Neutrophil (primary cell): ENCODE measurements at regions not wholly inside any gene's neighbourhood (a gene's known extent, or its start where the extent isn't known, plus 50 kb on each side); places are given as distances from the start of the nearest gene placed in this dataset.

Experiments used
- H3K27ac ChIP-seq: fragments of 200-600 bp; sonication (generic); 2 replicates; pipeline ENCODE4 v1.5.1; 2016; ENCODE audit warnings: mild to moderate bottlenecking, moderate library complexity
- H3K27me3 ChIP-seq: fragments of 200-600 bp; sonication (generic); 2 replicates; pipeline ENCODE4 v1.6.0; 2016; ENCODE audit warnings: mild to moderate bottlenecking
- H3K36me3 ChIP-seq: fragments of 200-600 bp; sonication (generic); 2 replicates; pipeline ENCODE4 v1.5.1; 2017
- H3K4me1 ChIP-seq, 2 experiments: fragments of 200-600 bp in 1 of 2; sonication (generic) in 1 of 2; 1 replicate in 1 of 2; 2 replicates in 1 of 2; pipeline versions ENCODE4 v1.5.1 to v1.6.1; 2013 to 2016; ENCODE audit warnings: low read depth in 1 of 2, low read length in 1 of 2, mild to moderate bottlenecking in 1 of 2, moderate library complexity in 1 of 2; ENCODE audit not compliant: control insufficient read depth in 1 of 2, insufficient read depth in 1 of 2
- H3K4me3 ChIP-seq, 2 experiments: fragments of 200-600 bp in 1 of 2; sonication (generic) in 1 of 2; 1 replicate in 1 of 2; 2 replicates in 1 of 2; pipeline ENCODE4 v1.5.1; 2013 to 2016; ENCODE audit warnings: low read depth in 1 of 2, low read length in 1 of 2, mild to moderate bottlenecking in 1 of 2, moderate library complexity in 1 of 2
- H3K9me3 ChIP-seq: fragments of 200-600 bp; sonication (generic); 2 replicates; pipeline ENCODE4 v1.5.1; 2016
- TF ChIP-seq, protein P1 (sequence below): fragments of 200-600 bp; sonication (generic); IDR thresholded peaks from 2 replicates; pipeline ENCODE4 v1.5.1; 2016; ENCODE audit warnings: antibody characterized with exemption

- Histone ChIP-seq H3K9me3 (no peaks in the 10 kb centered on the region), H3K4me3 (no peak overlapping the region), H3K36me3 (no peaks in the 10 kb centered on the region), H3K27ac (no peak overlapping the region), H3K27me3 (no peaks in the 10 kb centered on the region), H3K4me1 (no peaks in the 10 kb centered on the region)
- TF ChIP-seq, protein P1, sequence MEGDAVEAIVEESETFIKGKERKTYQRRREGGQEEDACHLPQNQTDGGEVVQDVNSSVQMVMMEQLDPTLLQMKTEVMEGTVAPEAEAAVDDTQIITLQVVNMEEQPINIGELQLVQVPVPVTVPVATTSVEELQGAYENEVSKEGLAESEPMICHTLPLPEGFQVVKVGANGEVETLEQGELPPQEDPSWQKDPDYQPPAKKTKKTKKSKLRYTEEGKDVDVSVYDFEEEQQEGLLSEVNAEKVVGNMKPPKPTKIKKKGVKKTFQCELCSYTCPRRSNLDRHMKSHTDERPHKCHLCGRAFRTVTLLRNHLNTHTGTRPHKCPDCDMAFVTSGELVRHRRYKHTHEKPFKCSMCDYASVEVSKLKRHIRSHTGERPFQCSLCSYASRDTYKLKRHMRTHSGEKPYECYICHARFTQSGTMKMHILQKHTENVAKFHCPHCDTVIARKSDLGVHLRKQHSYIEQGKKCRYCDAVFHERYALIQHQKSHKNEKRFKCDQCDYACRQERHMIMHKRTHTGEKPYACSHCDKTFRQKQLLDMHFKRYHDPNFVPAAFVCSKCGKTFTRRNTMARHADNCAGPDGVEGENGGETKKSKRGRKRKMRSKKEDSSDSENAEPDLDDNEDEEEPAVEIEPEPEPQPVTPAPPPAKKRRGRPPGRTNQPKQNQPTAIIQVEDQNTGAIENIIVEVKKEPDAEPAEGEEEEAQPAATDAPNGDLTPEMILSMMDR = no peak
Observed at GRCh38 chr6:54481091-54481490, 172.8 kb downstream of the TINAG start.

DNA sequence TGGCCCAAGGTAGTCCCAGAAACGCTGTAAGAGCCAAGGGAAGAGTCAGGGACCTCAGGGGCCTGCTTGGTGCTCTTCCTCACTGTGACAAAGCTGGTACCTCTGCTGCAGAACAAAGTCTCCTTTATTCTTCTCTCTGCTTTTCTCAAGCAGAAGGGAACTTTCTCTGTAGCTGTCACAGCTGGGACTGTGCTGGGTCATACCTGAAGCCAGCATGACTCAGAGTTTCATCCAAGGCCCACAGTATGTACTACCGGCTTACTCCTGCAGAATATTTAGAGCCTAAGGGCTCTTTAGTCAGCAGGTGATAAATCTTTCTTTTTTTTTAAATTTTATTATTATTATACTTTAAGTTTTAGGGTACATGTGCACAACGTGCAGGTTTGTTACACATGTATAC, 183.2 kb downstream of the TINAG start:
- Histone ChIP-seq H3K4me3 (no peak overlapping the region), H3K4me1 (no peaks in the 10 kb centered on the region), H3K27ac (no peak overlapping the region), H3K9me3 (peaks cover 12% of the 10 kb centered on the region), H3K36me3 (no peaks in the 10 kb centered on the region), H3K27me3 (no peaks in the 10 kb centered on the region)
- TF ChIP-seq, protein P1 = no peak

DNA sequence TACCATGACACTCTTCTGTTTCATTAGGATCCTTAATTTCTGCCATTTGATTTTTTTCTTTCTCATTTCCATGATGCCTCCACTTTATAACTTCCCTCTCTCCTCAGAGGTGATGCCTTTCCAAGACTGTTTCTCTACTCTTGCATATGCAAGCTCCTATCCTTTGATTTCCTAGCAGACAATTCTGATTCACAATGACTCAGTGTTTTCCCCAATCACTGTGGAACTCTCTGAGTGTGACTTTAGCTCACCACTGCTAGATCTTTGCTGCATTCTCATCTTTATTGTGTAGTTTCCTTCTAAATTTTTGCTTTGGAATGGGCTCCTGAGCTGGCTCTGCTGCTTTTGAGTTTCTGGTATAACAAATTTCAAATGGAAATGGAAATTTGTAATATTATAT, 184.9 kb downstream of the TINAG start:
- H3K4me3 ChIP-seq = no peak overlapping the region
- no peaks in the 10 kb centered on the region for H3K4me1 ChIP-seq
- no peaks in the 10 kb centered on the region for H3K36me3 ChIP-seq
- TF ChIP-seq, protein P1 = no peak
- no peaks in the 10 kb centered on the region for H3K27me3 ChIP-seq
- peaks cover 12% of the 10 kb centered on the region for H3K9me3 ChIP-seq
- no peak overlapping the region for H3K27ac ChIP-seq

- Histone ChIP-seq H3K27ac (no peak overlapping the region), H3K4me1 (no peaks in the 10 kb centered on the region), H3K27me3 (no peaks in the 10 kb centered on the region), H3K9me3 (peaks cover 4% of the 10 kb centered on the region), H3K36me3 (no peaks in the 10 kb centered on the region), H3K4me3 (no peak overlapping the region)
- TF ChIP-seq, protein P1 = no peak
Observed at GRCh38 chr6:54503144-54503543, 194.9 kb downstream of the TINAG start.

DNA sequence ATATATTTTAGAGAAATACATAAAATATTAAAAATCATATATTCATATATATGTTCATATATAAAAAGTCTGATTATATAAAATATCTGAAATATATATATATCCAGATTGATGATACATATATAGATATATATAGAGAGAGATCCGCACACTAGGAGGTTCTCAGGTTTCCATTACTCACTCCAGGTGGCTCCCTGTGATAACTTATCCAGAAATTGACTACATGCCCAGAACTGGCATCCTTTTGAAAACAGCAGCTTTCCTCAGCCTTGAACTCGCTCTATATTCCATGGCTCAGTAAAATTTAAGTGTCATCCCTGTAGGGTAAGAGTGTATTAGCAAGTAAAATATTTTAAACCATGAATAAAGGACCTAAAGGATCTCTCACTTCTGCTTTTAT, 206.8 kb downstream of the TINAG start:
- Histone ChIP-seq H3K27ac (no peak overlapping the region), H3K4me3 (no peak overlapping the region), H3K27me3 (no peaks in the 10 kb centered on the region), H3K36me3 (no peaks in the 10 kb centered on the region), H3K4me1 (no peaks in the 10 kb centered on the region), H3K9me3 (no peaks in the 10 kb centered on the region)
- TF ChIP-seq, protein P1 = no peak

DNA sequence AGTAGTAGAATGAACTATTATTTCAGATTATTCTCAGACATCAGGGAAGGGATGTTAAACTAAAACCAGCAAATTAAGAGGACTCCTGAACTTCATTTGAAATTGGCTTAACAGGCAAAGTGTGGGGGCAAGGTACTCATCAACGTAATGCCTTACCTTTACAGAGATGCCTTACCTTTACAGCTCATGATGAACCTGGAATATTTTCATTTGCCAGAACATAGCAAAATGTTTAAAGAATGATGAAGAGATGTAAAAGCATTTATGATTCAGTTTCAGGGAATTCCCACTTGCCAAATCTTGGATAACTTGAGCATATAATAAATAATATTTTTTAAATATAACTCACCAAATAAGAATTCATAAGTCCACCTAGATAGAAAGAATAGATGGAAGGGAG, 207.5 kb downstream of the TINAG start:
- no peaks in the 10 kb centered on the region for H3K9me3 ChIP-seq
- H3K4me1 ChIP-seq = no peaks in the 10 kb centered on the region
- TF ChIP-seq, protein P1 = no peak
- no peaks in the 10 kb centered on the region for H3K36me3 ChIP-seq
- no peak overlapping the region for H3K27ac ChIP-seq
- no peak overlapping the region for H3K4me3 ChIP-seq
- no peaks in the 10 kb centered on the region for H3K27me3 ChIP-seq
